HEK293 (cell line): ENCODE measurements at regions not wholly inside any gene's neighbourhood (a gene's known extent, or its start where the extent isn't known, plus 50 kb on each side); places are given as distances from the start of the nearest gene placed in this dataset.

ENCODE experiments used
- CTCF ChIA-PET: fragments of 350-600 bp; formaldehyde crosslinking; extraction: SDS; loops from one replicate; lab custom pipeline; 2021; ENCODE audit warnings: antibody characterized with exemption; lab: Yijun Ruan, JAX
- POLR2A ChIA-PET: fragments of 300-600 bp; formaldehyde crosslinking; extraction: SDS; loops from one replicate; lab custom pipeline; 2020; ENCODE audit warnings: antibody characterized with exemption, inconsistent platforms; lab: Yijun Ruan, JAX
- H3K27ac ChIP-seq: fragments of 200-500 bp; sonication (Bioruptor generic); 2 replicates; pipeline ENCODE4 v1.5.1; 2014; ENCODE audit warnings: low read depth, low read length, control low read depth, inconsistent platforms; ENCODE audit errors: extremely low read depth
- H3K36me3 ChIP-seq, 2 experiments: fragments of 200-500 bp in 1 of 2; sonication (Bioruptor generic) in 1 of 2; 1 replicate in 1 of 2; 2 replicates in 1 of 2; pipeline ENCODE4 v1.5.1; 2014 to 2017; ENCODE audit warnings: inconsistent platforms in 2 of 2, low read length in 2 of 2; ENCODE audit not compliant: control insufficient read depth in 2 of 2, insufficient read depth in 1 of 2
- H3K4me1 ChIP-seq: fragments of 200-500 bp; sonication (Bioruptor generic); 2 replicates; pipeline ENCODE4 v1.5.1; 2014; ENCODE audit warnings: mild to moderate bottlenecking, low read length, inconsistent platforms; ENCODE audit not compliant: control insufficient read depth, insufficient read depth
- H3K4me3 ChIP-seq: 2 replicates; pipeline ENCODE4 v1.5.1; 2011; ENCODE audit warnings: low read depth, mild to moderate bottlenecking, control low read depth, low read length, moderate library complexity
- H3K9me3 ChIP-seq: fragments of 200-500 bp; sonication (Bioruptor generic); 2 replicates; pipeline ENCODE4 v1.5.1; 2014; ENCODE audit warnings: low read depth, low read length, inconsistent platforms; ENCODE audit not compliant: control insufficient read depth, insufficient read depth
- RBAK ChIP-seq: fragments of 450-650 bp; formaldehyde crosslinking; IDR thresholded peaks from 2 replicates; pipeline ENCODE4 v1.5.1; 2016; ENCODE audit warnings: missing biosample characterization, missing genetic modification characterization
- SALL2 ChIP-seq: fragments of 450-650 bp; formaldehyde crosslinking; IDR thresholded peaks from 2 replicates; pipeline ENCODE4 v1.5.0; 2017; ENCODE audit warnings: missing biosample characterization, mild to moderate bottlenecking, missing genetic modification characterization, borderline replicate concordance
- SCRT2 ChIP-seq: fragments of 450-650 bp; formaldehyde crosslinking; IDR thresholded peaks from 2 replicates; pipeline ENCODE4 v1.5.1; 2016; ENCODE audit warnings: missing biosample characterization, missing genetic modification characterization
- SP2 ChIP-seq: fragments of 450-650 bp; formaldehyde crosslinking; IDR thresholded peaks from 2 replicates; pipeline ENCODE4 v1.5.1; 2016; ENCODE audit warnings: missing biosample characterization, missing genetic modification characterization
- YY2 ChIP-seq: fragments of 450-650 bp; formaldehyde crosslinking; IDR thresholded peaks from 2 replicates; pipeline ENCODE4 v1.5.1; 2016; ENCODE audit warnings: missing biosample characterization, missing genetic modification characterization
- ZBTB21 ChIP-seq: fragments of 450-650 bp; formaldehyde crosslinking; IDR thresholded peaks from 2 replicates; pipeline ENCODE4 v1.5.1; 2017; ENCODE audit warnings: missing biosample characterization, missing genetic modification characterization
- ZEB2 ChIP-seq: fragments of 450-650 bp; formaldehyde crosslinking; IDR thresholded peaks from 2 replicates; pipeline ENCODE4 v1.5.1; 2016; ENCODE audit warnings: missing biosample characterization, missing genetic modification characterization
- ZNF146 ChIP-seq: fragments of 450-650 bp; formaldehyde crosslinking; IDR thresholded peaks from 2 replicates; pipeline ENCODE4 v1.5.1; 2016; ENCODE audit warnings: missing biosample characterization, missing genetic modification characterization
- ZNF211 ChIP-seq: fragments of 450-650 bp; formaldehyde crosslinking; IDR thresholded peaks from 2 replicates; pipeline ENCODE4 v1.5.1; 2016; ENCODE audit warnings: low read depth, missing biosample characterization, missing genetic modification characterization
- ZNF398 ChIP-seq: fragments of 450-650 bp; formaldehyde crosslinking; IDR thresholded peaks from 2 replicates; pipeline ENCODE4 v1.5.1; 2017; ENCODE audit warnings: missing biosample characterization, missing genetic modification characterization
- ZNF626 ChIP-seq: fragments of 450-650 bp; sonication (Bioruptor Pico); formaldehyde crosslinking; IDR thresholded peaks from 2 replicates; pipeline ENCODE4 v1.5.1; 2018; ENCODE audit warnings: missing biosample characterization, missing genetic modification characterization, inconsistent platforms
- ZNF670 ChIP-seq: fragments of 450-650 bp; formaldehyde crosslinking; IDR thresholded peaks from 2 replicates; pipeline ENCODE4 v1.5.1; 2016; ENCODE audit warnings: missing biosample characterization, missing genetic modification characterization, low read depth
- ZNF701 ChIP-seq: fragments of 450-650 bp; formaldehyde crosslinking; IDR thresholded peaks from 2 replicates; pipeline ENCODE4 v1.5.1; 2016; ENCODE audit warnings: missing biosample characterization, missing genetic modification characterization
- ZSCAN5A ChIP-seq: fragments of 450-650 bp; formaldehyde crosslinking; IDR thresholded peaks from 2 replicates; pipeline ENCODE4 v1.5.1; 2016; ENCODE audit warnings: missing biosample characterization, missing genetic modification characterization
- ZXDB ChIP-seq: fragments of 450-650 bp; formaldehyde crosslinking; IDR thresholded peaks from 2 replicates; pipeline ENCODE4 v1.5.1; 2016; ENCODE audit warnings: missing biosample characterization, missing genetic modification characterization
- TF ChIP-seq, protein P1 (sequence below): fragments of 450-650 bp; formaldehyde crosslinking; conservative IDR thresholded peaks from 2 replicates; pipeline ENCODE4 v1.5.1; 2016; ENCODE audit warnings: low read depth, missing biosample characterization, missing genetic modification characterization
- TF ChIP-seq, protein P2 (sequence below): fragments of 450-650 bp; formaldehyde crosslinking; IDR thresholded peaks from 2 replicates; pipeline ENCODE4 v1.5.1; 2016; ENCODE audit warnings: missing biosample characterization, missing genetic modification characterization
- TF ChIP-seq, protein P3 (sequence below): fragments of 450-650 bp; formaldehyde crosslinking; IDR thresholded peaks from 2 replicates; pipeline ENCODE4 v1.5.1; 2016; ENCODE audit warnings: missing biosample characterization, missing genetic modification characterization

DNA sequence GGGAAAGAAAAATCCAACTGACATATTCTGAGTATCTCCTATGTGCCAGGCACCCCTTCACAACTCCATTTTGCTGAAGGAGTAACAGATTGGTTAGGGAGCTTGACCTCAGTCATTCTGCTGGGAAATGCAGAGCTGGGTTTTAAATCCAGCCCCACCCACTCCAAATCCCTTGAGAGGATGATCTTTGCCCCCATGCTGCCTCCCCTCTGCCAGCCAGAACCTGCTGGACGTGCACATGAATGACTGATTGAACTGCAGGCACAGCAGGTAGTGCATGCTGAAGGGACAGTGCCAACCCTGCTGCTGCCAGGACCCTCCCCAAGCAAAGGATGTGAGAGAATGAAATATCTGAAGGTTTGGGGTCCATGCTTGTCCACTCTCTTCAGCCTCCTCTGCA lies 340.9 kb downstream of the BUD13 start:
- TF ChIP-seq SP2 (tag by site-specific recombination) (no peak), ZBTB21 (tag by site-specific recombination) (no peak)
- TF ChIP-seq, protein P1, sequence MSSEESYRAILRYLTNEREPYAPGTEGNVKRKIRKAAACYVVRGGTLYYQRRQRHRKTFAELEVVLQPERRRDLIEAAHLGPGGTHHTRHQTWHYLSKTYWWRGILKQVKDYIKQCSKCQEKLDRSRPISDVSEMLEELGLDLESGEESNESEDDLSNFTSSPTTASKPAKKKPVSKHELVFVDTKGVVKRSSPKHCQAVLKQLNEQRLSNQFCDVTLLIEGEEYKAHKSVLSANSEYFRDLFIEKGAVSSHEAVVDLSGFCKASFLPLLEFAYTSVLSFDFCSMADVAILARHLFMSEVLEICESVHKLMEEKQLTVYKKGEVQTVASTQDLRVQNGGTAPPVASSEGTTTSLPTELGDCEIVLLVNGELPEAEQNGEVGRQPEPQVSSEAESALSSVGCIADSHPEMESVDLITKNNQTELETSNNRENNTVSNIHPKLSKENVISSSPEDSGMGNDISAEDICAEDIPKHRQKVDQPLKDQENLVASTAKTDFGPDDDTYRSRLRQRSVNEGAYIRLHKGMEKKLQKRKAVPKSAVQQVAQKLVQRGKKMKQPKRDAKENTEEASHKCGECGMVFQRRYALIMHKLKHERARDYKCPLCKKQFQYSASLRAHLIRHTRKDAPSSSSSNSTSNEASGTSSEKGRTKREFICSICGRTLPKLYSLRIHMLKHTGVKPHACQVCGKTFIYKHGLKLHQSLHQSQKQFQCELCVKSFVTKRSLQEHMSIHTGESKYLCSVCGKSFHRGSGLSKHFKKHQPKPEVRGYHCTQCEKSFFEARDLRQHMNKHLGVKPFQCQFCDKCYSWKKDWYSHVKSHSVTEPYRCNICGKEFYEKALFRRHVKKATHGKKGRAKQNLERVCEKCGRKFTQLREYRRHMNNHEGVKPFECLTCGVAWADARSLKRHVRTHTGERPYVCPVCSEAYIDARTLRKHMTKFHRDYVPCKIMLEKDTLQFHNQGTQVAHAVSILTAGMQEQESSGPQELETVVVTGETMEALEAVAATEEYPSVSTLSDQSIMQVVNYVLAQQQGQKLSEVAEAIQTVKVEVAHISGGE (tag by site-specific recombination) = no peak
- POLR2A ChIA-PET = no interaction called here
- H3K4me3 ChIP-seq = no peak overlapping the region
- no peaks in the 10 kb centered on the region for H3K36me3 ChIP-seq
- H3K9me3 ChIP-seq = no peaks in the 10 kb centered on the region
- no peak overlapping the region for H3K27ac ChIP-seq
- CTCF ChIA-PET = interaction anchor here (1.2 kb wide), 1 partner anchor 20 kb away, joined by 3 read pairs; no protein-coding TSS in a partner anchor
- 0 out of 2 replicates have a peak, but pooled peaks cover 2% of the 10 kb centered on the region for H3K4me1 ChIP-seq

DNA sequence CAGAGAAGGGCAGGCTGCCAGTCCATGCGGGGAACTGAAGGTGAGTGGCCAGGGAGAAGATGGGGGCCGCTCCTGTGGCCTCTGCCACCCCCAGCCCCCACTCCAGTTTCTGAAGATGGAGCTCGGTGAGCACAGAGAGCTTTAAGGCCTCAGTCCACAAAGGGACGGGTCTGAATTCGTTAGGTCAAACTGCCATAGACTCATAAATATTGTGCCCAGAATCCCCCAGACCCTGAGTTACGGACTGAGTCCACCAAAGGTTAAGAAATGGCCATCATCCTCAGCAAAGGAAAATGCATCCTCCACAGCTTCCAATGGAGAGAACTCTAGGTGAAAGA lies 344.2 kb downstream of the BUD13 start:
- Histone ChIP-seq H3K27ac (peak overlapping the region; percentile 19; the same call in 1 of the 2 replicates), H3K9me3 (no peaks in the 10 kb centered on the region), H3K36me3 (no peaks in the 10 kb centered on the region), H3K4me1 (0 out of 2 replicates have a peak, but pooled peaks cover 2% of the 10 kb centered on the region), H3K4me3 (no peak overlapping the region)
- POLR2A ChIA-PET = no interaction called here
- TF ChIP-seq ZNF211 (tag by site-specific recombination) = no peak
- TF ChIP-seq ZNF146 (tag by site-specific recombination) = no peak
- no peak for TF ChIP-seq YY2 (tag by site-specific recombination)
- TF ChIP-seq ZNF398 (tag by site-specific recombination) = no peak
- no peak for TF ChIP-seq ZXDB (tag by site-specific recombination)
- TF ChIP-seq SALL2 = no peak
- TF ChIP-seq, protein P2, sequence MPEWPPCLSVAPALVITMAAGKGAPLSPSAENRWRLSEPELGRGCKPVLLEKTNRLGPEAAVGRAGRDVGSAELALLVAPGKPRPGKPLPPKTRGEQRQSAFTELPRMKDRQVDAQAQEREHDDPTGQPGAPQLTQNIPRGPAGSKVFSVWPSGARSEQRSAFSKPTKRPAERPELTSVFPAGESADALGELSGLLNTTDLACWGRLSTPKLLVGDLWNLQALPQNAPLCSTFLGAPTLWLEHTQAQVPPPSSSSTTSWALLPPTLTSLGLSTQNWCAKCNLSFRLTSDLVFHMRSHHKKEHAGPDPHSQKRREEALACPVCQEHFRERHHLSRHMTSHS = no peak
- TF ChIP-seq RBAK (tag by site-specific recombination) = no peak
- TF ChIP-seq ZNF626 (tag by site-specific recombination) = no peak
- TF ChIP-seq ZNF670 = no peak
- TF ChIP-seq, protein P3, sequence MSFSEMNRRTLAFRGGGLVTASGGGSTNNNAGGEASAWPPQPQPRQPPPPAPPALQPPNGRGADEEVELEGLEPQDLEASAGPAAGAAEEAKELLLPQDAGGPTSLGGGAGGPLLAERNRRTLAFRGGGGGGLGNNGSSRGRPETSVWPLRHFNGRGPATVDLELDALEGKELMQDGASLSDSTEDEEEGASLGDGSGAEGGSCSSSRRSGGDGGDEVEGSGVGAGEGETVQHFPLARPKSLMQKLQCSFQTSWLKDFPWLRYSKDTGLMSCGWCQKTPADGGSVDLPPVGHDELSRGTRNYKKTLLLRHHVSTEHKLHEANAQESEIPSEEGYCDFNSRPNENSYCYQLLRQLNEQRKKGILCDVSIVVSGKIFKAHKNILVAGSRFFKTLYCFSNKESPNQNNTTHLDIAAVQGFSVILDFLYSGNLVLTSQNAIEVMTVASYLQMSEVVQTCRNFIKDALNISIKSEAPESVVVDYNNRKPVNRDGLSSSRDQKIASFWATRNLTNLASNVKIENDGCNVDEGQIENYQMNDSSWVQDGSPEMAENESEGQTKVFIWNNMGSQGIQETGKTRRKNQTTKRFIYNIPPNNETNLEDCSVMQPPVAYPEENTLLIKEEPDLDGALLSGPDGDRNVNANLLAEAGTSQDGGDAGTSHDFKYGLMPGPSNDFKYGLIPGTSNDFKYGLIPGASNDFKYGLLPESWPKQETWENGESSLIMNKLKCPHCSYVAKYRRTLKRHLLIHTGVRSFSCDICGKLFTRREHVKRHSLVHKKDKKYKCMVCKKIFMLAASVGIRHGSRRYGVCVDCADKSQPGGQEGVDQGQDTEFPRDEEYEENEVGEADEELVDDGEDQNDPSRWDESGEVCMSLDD = no peak
- no peak for TF ChIP-seq ZSCAN5A (tag by site-specific recombination)
- TF ChIP-seq ZNF701 (tag by site-specific recombination) = no peak
- TF ChIP-seq SCRT2 = no peak
- no peak for TF ChIP-seq ZEB2
- CTCF ChIA-PET = interaction anchor here (0.7 to 1.3 kb wide), 3 partner anchors 24 to 211 kb away, joined by 3 read pairs; no protein-coding TSS in a partner anchor
